ENCODE measurements at regions not wholly inside any gene's neighbourhood (a gene's known extent, or its start where the extent isn't known, plus 50 kb on each side); places are given as distances from the start of the nearest gene placed in this dataset.

DNA sequence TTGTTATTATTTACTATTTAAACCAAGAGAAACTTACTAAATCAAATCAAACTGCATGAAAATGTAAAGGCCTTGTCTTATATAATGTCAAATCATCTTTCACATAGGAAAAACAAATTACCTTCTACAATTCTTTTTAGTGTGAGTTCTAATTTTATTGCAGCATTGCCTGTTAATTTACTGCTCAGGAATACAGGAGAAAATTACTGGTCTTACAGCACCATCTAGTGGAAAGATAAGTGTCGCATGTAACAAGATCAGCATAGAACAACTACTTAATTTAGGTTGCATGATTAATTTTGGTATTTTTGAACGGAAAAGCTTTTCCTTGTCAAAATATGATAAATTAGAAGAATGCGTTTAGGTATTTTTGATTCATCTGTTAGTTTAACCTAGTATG lies 502.7 kb downstream of the UQCRFS1 start:
- H3K4me1 Mint-ChIP-seq (ENCODE audit: unreplicated experiment): no peaks in the 10 kb centered on the region
- no peaks in the 10 kb centered on the region for H3K27me3 Mint-ChIP-seq (ENCODE audit: unreplicated experiment)
- DNase-seq (ENCODE audit: low spot score): no peak
- H3K9me3 Mint-ChIP-seq (ENCODE audit: unreplicated experiment): no peaks in the 10 kb centered on the region
- H3K4me3 Mint-ChIP-seq (ENCODE audit: unreplicated experiment): no peak overlapping the region
- no peak overlapping the region for H3K27ac Mint-ChIP-seq (ENCODE audit: unreplicated experiment)
- TF ChIP-seq, protein P1, sequence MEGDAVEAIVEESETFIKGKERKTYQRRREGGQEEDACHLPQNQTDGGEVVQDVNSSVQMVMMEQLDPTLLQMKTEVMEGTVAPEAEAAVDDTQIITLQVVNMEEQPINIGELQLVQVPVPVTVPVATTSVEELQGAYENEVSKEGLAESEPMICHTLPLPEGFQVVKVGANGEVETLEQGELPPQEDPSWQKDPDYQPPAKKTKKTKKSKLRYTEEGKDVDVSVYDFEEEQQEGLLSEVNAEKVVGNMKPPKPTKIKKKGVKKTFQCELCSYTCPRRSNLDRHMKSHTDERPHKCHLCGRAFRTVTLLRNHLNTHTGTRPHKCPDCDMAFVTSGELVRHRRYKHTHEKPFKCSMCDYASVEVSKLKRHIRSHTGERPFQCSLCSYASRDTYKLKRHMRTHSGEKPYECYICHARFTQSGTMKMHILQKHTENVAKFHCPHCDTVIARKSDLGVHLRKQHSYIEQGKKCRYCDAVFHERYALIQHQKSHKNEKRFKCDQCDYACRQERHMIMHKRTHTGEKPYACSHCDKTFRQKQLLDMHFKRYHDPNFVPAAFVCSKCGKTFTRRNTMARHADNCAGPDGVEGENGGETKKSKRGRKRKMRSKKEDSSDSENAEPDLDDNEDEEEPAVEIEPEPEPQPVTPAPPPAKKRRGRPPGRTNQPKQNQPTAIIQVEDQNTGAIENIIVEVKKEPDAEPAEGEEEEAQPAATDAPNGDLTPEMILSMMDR (IDR thresholded peaks at IDR 0.05; ENCODE audit: unreplicated experiment): peak; percentile 65
- no peaks in the 10 kb centered on the region for H3K36me3 Mint-ChIP-seq (ENCODE audit: low read depth, unreplicated experiment)

DNA sequence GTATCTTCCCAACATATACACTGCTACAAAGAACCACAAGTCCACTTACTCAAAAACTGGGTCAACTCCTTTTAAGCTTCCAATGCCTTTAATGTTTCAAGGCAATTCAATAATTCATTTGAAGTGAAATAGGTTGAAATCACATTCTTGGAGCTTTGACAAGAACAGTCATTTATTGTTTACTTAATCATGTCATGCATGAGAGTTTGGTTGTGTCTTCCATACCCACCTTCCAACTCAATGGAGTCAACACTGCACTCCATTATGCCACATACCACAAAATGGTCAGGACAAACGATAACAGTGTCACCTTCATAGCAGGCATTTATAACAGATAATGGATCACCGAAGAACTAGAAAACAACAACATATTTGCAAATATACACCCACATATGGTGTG lies 506.3 kb downstream of the UQCRFS1 start:
- no peaks in the 10 kb centered on the region for H3K36me3 Mint-ChIP-seq (ENCODE audit: low read depth, unreplicated experiment)
- H3K9me3 Mint-ChIP-seq (ENCODE audit: unreplicated experiment): no peaks in the 10 kb centered on the region
- no peaks in the 10 kb centered on the region for H3K27me3 Mint-ChIP-seq (ENCODE audit: unreplicated experiment)
- H3K4me1 Mint-ChIP-seq (ENCODE audit: unreplicated experiment): no peaks in the 10 kb centered on the region
- H3K4me3 Mint-ChIP-seq (ENCODE audit: unreplicated experiment): no peak overlapping the region
- H3K27ac Mint-ChIP-seq (ENCODE audit: unreplicated experiment): no peak overlapping the region
- no peak for DNase-seq (ENCODE audit: low spot score)
- TF ChIP-seq, protein P1 (IDR thresholded peaks at IDR 0.05; ENCODE audit: unreplicated experiment): no peak

DNA sequence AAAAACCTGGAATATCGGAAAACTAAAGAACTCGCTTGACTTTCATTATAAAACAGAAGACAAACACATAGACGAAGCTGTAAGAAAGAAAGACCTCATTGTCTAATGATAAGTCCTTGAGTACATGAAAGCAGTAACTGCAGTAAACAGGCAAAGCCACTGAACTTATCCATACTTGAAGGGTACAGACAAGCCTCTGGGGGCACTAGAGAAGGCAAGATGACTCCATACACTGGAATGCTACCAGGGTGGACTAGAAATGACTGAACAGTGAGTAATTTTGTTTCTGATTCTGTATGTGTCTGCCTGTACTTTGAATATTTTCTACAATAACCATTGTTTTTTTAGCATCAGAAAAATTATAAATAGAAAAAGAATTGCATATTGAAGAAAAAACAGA lies 507.9 kb downstream of the UQCRFS1 start:
- Mint-ChIP-seq H3K36me3 (ENCODE audit: low read depth, unreplicated experiment) (no peaks in the 10 kb centered on the region), H3K4me3 (ENCODE audit: unreplicated experiment) (no peak overlapping the region), H3K4me1 (ENCODE audit: unreplicated experiment) (no peaks in the 10 kb centered on the region), H3K9me3 (ENCODE audit: unreplicated experiment) (no peaks in the 10 kb centered on the region), H3K27ac (ENCODE audit: unreplicated experiment) (no peak overlapping the region), H3K27me3 (ENCODE audit: unreplicated experiment) (no peaks in the 10 kb centered on the region)
- TF ChIP-seq, protein P1 (IDR thresholded peaks at IDR 0.05; ENCODE audit: unreplicated experiment): no peak
- DNase-seq (ENCODE audit: low spot score): no peak

DNA sequence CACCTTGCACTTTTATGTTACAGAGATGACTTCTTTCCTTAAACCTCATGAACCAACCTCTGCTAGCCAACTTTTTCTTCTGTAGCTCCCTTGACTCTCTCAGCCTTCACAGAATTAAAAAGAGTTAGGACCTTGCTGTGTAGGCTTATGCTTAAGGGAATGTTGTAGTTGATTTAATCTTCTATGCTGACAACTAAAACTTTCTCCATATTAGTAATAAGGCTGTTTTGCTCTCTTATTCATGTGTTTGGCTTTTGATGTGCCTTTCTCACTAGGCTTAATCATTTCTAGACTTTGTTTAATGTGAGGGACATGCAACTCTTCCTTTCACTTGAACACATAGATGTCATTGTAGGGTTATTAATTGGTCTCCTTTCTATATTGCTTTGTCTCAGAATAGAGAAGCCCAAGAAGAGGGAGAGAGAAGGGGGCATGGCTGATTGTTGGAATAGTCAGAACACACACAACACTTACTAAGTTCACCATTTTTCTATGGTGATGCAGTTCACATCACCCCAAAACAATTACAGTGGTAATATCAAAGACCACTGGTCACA lies 509.5 kb downstream of the UQCRFS1 start:
- no peak for DNase-seq (ENCODE audit: low spot score)
- TF ChIP-seq, protein P1 (IDR thresholded peaks at IDR 0.05; ENCODE audit: unreplicated experiment): no peak
- Mint-ChIP-seq H3K4me3 (ENCODE audit: unreplicated experiment) (no peak overlapping the region), H3K4me1 (ENCODE audit: unreplicated experiment) (no peaks in the 10 kb centered on the region), H3K27me3 (ENCODE audit: unreplicated experiment) (no peaks in the 10 kb centered on the region), H3K27ac (ENCODE audit: unreplicated experiment) (no peak overlapping the region), H3K36me3 (ENCODE audit: low read depth, unreplicated experiment) (no peaks in the 10 kb centered on the region), H3K9me3 (ENCODE audit: unreplicated experiment) (no peaks in the 10 kb centered on the region)

DNA sequence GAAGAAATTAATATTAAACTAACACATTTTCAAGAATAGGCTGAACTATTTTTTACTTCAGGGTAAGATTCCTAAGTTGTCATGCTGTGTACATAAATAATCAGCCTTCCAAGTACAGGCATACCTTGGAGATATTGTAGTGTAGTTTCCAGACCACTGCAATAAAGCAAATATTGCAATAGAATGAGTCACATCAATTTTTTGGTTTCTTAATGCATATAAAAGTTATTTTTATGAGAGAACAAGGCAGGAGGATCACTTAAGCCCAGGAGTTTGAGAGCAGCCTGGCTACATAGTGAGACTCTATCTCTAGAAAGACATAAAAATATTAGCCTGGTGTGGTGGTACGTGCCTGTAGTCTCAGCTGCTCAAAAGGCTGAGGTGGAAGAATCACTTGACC lies 511.5 kb downstream of the UQCRFS1 start:
- no peak overlapping the region for H3K4me3 Mint-ChIP-seq (ENCODE audit: unreplicated experiment)
- no peaks in the 10 kb centered on the region for H3K9me3 Mint-ChIP-seq (ENCODE audit: unreplicated experiment)

More for the DNA sequence above, 511.5 kb downstream of the UQCRFS1 start:
- Mint-ChIP-seq H3K36me3 (ENCODE audit: low read depth, unreplicated experiment) (no peaks in the 10 kb centered on the region), H3K27ac (ENCODE audit: unreplicated experiment) (no peak overlapping the region), H3K27me3 (ENCODE audit: unreplicated experiment) (no peaks in the 10 kb centered on the region), H3K4me1 (ENCODE audit: unreplicated experiment) (no peaks in the 10 kb centered on the region)
- DNase-seq (ENCODE audit: low spot score): no peak
- TF ChIP-seq, protein P1 (IDR thresholded peaks at IDR 0.05; ENCODE audit: unreplicated experiment): no peak
